ENCODE measurements at regions not wholly inside any gene's neighbourhood (a gene's known extent, or its start where the extent isn't known, plus 50 kb on each side); places are given as distances from the start of the nearest gene placed in this dataset.

DNA sequence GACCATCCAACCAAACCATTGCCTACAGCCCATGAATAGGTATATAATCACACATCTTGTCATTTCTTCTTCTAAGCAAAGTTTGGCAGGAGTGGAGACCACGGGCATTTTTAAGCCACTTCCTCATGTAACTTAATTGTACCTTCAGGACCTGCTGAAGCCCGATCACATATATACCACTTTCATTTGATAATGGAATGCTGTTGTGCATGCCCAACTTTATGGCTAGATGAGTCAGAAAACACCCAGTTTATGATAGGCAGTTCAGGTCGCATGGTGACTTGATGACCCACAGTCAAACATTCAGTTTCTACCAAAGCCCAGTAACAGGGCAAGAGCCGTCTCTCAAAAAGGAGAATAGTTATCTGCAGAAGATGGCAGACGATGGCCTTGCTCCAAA is 2295.0 kb upstream of the ACO1 start:
- no peak for TF ChIP-seq POLR2AphosphoS5 (IDR thresholded peaks at IDR 0.05)
- TF ChIP-seq CTCF (IDR thresholded peaks at IDR 0.05) = no peak

Data from prostate gland (tissue), 2 donors.